MM.1S (cell line): ENCODE measurements at regions not wholly inside any gene's neighbourhood (a gene's known extent, or its start where the extent isn't known, plus 50 kb on each side); places are given as distances from the start of the nearest gene placed in this dataset.

ENCODE experiments used
- EZH2 ChIP-seq: fragments of 300-600 bp; sonication (generic); optimal IDR thresholded peaks from 2 replicates; pipeline ENCODE3; 2017; ENCODE audit warnings: low read depth, mild to moderate bottlenecking, antibody characterized with exemption, low read length, mixed read lengths
- EZH2phosphoT487 ChIP-seq: fragments of 300-600 bp; sonication (generic); IDR thresholded peaks from 2 replicates; pipeline ENCODE4 v1.6.1; 2018; ENCODE audit warnings: antibody characterized with exemption, low read length
- TF ChIP-seq, protein P1 (sequence below): fragments of 300-600 bp; sonication (generic); IDR thresholded peaks from 2 replicates; pipeline ENCODE4 v1.5.1; 2016; ENCODE audit warnings: antibody characterized with exemption, low read length, mixed read lengths

DNA sequence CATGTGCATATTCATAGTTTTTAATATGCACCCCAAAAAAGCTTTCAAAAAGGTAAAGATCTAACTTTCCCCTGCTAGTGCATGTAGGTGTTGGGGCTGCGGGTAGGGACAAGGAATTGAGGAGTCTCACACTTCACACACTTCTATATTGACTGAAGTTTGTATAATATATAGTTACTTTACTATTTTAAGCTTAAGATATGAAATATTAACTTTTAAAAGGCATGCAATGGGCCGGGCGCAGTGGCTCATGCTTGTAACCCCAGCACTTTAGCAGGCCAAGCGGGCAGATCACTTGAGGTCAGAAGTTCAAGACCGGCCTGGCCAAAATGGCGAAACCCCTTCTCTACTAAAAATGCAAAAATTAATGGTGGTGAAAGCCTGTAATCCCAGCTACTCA is 109.1 kb upstream of the SH3BP4 start:
- no peak for TF ChIP-seq EZH2
- TF ChIP-seq, protein P1, sequence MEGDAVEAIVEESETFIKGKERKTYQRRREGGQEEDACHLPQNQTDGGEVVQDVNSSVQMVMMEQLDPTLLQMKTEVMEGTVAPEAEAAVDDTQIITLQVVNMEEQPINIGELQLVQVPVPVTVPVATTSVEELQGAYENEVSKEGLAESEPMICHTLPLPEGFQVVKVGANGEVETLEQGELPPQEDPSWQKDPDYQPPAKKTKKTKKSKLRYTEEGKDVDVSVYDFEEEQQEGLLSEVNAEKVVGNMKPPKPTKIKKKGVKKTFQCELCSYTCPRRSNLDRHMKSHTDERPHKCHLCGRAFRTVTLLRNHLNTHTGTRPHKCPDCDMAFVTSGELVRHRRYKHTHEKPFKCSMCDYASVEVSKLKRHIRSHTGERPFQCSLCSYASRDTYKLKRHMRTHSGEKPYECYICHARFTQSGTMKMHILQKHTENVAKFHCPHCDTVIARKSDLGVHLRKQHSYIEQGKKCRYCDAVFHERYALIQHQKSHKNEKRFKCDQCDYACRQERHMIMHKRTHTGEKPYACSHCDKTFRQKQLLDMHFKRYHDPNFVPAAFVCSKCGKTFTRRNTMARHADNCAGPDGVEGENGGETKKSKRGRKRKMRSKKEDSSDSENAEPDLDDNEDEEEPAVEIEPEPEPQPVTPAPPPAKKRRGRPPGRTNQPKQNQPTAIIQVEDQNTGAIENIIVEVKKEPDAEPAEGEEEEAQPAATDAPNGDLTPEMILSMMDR: no peak
- no peak for TF ChIP-seq EZH2phosphoT487
